HepG2 (cell line): ENCODE measurements at regions not wholly inside any gene's neighbourhood (a gene's known extent, or its start where the extent isn't known, plus 50 kb on each side); places are given as distances from the start of the nearest gene placed in this dataset.

Experiments
- CTCF ChIP-seq: sonication (generic); formaldehyde crosslinking; IDR thresholded peaks from 2 replicates; pipeline ENCODE4 v1.5.0; 2020; ENCODE audit warnings: mild to moderate bottlenecking, missing genetic modification reagents, moderate library complexity
- MYC ChIP-seq: sonication (generic); formaldehyde crosslinking; IDR thresholded peaks from 2 replicates; pipeline ENCODE4 v1.9.0; 2021; ENCODE audit warnings: missing genetic modification reagents, borderline replicate concordance

GRCh38 chr12:115504306-115505290, 772.9 kb downstream of the MED13L start:
- TF ChIP-seq CTCF (CRISPR knock-in tag) (no peak), MYC (CRISPR knock-in tag) (no peak)
